NCI-H1417 (cell line): ENCODE measurements at regions not wholly inside any gene's neighbourhood (a gene's known extent, or its start where the extent isn't known, plus 50 kb on each side); places are given as distances from the start of the nearest gene placed in this dataset.
A peak's percentile ranks its signal among the peaks of the same experiment; 100 is the strongest.

Experiments
- DNase-seq, 3 experiments: peaks; one replicate each; lab custom pipeline; 2025; lab: John Stamatoyannopoulos, UW

DNA sequence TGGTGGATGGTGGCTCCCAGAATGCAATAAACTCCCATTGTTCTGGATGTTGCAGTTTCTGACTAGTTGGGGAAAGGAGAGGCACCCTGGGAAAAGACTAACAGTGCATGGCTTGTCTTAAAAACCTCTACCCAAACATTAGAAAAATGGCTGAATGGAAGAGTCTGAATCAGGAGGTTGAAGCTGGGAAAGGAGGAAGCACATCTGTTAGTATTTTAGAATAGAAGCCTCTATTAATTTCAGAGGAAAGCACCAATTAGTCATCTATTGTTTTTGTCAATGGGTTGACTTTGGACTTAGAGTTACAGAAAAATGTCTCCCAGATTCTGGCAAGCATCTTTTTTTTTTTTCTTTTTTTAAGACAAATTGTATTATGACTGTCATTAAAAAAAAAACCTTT, 56.1 kb upstream of the ELMO1 start:
- DNase-seq = no peak

DNA sequence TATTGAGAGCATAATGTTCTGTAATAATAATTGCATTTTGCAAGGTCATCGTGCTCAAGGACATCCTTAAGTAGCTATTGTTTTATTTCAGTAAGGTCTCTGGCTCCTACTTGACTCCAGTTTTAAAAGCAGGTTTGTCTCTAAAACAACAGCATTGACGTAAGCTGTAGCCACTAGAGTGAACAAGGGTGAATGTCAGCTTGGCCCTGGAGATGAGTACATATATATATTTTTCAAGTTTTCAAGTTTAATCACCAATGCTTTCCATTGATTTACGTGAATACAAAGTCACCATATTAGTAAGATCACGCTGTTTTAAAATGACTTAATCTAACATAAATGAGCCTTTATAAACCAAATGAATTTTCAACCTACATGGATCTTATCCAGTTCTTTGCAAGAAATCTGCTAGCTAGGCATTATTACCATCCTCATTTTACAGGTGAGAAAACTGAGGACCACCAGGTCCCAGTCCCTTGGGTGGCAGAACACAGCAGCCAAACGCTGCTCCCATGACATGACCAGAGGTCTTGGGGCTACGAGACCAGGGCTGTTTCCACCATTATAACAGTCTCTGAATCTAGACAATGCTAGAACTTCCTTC, 57.2 kb upstream of the ELMO1 start:
- DNase-seq = no peak

DNA sequence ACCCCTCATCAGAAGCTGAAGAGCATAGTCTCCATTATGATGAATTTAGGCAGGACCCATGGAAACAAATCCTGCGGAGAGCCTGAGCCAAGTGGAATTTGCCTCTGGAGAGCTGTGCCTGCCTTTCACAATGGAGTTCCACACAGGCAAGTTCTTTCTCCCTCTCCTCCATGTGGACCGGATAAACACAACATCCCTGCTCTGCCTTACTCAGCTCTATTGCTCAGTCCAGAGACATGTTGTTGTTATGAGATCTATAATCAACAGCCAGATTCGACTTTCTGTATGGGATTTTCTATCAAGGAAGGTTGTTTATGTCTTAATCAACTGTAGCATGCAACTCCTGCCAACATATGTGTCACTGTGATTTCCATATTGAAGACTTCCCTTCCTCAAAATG, 59.5 kb upstream of the ELMO1 start:
- DNase-seq = no peak

DNA sequence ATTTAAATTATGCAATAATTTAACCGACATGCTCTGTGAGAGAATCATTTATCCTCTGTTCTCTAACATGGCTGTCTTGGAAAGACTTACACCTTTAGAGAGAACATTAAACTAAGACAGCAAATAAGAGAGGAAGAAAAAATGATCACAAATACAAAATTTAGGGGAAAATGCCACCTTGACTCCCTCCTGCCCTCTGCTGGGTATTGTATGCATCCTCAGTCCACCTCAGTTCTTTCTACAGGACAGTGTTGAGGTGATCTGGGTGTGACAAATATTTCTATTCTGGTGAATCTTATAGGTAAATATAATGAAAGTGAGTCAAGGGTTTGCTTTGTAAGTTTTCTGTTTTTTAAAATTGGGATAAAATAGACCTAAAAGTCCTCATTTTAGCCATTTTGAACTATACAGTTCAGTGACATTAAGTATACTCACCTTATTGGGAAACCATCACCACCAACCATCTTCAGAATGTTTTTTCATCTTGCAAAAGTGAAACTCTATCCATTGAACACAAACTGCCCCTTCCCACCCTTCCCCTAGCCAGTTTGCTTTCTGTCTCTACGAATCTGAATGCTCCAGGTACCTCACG, 61.5 kb upstream of the ELMO1 start:
- peak in 1 of 3 experiments; percentile 4 for DNase-seq

DNA sequence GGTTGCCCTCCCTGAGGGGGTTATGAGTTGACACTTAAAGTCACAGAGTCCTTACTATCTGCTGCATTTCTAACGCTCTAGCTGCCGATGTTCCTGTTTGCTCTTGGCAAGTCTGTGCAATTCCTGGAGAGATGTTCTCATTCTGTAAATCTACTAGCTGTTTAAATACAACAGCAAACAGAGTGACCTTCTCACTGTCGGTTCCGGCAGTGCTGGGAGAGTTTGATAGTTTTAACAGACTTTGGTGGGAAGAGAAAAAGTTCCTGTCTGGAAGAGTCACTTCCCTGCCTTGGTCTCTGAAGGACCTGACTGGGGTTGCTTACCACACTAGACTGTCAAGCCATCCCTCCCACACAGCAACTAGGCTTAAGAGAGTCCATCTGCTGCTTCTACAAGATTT, 63.3 kb upstream of the ELMO1 start:
- no peak for DNase-seq

DNA sequence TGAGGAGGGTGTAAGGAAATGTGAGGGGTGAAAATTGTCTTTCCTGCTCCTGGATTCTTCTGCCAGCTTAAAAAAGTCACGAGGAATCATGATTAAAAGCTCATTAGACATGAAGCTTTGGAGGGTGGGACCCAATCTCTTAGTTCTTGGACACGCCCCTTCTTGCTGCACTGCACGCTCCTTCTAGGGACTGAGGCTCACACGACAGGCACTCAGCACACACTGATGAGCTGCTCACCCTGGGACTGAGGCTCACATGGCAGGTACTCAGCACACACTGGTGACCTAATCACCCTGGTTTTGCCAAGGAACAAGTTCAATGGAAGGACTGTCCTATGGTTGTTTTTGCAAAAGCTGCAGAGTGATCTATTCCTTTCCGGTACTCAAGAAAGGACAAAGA, 65.8 kb upstream of the ELMO1 start:
- DNase-seq = no peak

DNA sequence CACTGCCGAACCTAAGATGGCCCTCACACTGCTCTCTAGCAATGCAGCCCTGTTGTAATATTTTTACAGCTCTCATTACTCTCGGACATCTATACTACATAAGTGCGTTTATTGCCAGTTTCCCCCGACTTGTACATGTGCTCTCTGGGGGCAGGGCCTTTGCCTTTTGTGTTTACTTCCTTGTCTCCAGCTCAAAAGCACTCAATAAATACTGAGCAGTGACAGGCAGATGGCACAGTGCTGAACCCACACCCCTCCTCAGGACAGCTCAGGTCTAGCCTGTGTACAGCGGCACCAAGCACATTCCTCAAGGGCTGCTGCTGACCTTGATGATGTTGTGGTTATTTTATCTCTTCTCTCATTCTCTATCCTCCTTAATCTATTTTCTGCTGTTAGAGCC, 68.0 kb upstream of the ELMO1 start:
- peak in 1 of 3 experiments; percentile 29 for DNase-seq

DNA sequence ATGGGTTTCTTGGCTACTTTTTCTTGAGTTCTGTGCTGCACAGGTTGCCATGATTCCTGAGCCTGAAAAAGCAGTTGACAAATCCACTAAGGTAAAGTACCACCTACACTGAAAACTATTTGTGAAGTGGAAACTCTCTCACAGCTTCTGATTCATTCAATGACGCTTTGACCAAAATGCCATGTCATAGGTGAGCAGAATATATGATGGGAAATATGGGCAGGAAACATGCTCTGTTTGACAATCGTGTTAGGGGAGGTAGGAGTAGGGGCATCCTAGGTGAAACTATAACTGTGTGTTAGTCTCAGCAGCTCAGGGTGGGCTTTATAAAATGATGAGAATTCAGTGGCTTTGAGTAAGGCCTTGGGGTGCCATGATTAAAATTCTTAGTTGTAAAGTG, 69.6 kb upstream of the ELMO1 start:
- no peak for DNase-seq

DNA sequence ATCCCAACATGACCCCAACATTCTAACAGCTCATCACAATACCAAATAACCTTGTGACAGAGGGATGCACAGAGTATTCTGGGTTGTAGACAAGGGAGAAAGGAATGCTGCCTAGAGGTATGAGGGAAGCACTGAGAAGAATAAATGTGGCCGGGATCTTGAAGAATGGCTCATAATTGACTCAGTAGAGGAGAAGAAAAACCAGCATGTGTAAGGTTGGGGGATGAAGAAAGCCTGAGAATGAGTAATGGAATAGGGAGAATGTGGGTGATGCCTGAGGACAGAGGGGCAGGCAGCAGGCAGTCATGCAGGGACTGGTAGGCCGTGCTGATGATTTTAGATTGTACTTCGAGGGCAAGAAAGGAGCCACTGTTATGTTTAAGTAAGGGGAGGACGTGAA, 75.4 kb upstream of the ELMO1 start:
- DNase-seq = no peak

DNA sequence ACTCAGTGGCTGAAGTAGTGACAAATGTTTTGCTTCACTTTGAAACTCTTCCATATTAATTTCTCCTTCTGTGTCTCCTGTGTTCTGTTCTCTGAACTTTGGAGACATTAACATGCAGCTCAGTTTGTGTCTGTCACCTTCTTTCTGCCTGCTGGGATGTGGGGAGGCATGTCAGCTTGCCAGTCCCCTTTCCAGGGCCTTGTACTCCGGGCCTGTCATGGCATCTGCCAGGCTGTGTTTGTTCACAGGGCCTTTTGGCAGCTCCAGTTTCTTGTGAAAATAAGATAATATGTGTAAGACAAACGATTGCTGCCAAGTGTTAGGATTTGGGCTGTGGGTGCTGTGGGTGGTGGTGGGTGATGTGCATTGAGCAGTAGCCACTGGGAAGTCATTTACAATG, 76.1 kb upstream of the ELMO1 start:
- no peak for DNase-seq

DNA sequence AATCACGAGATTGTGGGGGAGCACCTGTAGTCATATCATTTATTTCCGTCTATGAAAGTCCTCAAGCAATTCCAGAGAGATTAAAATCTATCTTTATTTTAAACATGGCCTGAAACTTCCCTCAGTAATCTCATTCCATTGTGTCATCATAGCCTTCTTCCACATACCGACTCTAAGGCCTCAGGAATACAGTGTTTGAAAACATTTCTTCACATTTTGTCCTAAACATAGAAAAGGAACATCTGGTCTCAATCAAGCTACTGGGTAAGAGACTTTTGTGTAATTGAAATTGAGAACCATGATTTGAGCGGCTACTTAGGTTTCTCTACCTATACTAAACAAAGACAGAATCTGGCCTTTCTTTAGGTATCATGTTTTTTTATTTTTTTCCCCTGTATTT, 78.0 kb upstream of the ELMO1 start:
- DNase-seq = no peak

DNA sequence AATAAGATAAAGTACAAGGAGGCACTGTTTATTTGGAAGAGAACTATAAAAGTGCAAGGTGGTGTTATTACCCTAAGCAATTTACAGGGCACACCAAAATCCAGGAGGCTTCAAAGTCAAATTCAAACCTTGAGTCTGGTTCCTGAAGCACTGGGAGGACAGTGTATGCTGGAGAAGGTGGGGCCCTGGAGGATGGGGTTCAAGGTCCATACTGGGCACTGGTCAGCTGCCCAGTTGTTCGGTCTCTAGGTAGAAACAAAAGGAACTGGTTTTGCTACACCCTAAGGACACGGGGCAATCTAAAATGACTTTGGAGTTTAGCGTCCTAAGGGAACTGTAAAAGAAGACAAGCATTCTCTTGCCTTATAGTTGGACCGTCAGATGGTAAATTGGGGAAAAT, 78.4 kb upstream of the ELMO1 start:
- no peak for DNase-seq

DNA sequence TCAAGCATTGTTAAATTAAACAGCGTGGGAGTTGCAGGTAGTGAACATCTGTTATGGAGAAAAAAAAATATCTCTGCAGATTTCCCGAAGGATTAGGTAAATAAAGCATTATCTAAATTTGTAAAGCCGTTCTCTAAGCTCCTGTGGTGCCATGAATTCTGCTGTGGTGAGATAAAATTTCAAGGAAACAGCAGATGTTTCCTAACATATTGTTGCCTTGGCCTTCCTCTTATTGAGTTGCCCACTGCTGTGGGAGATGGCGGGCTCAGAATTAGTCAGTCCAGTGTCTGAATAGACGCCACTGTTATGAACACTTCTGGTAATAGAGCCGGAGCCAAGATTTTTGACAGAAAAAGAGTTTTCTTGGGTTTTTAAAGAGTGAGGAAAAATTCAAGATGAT, 82.6 kb upstream of the ELMO1 start:
- DNase-seq = no peak

DNA sequence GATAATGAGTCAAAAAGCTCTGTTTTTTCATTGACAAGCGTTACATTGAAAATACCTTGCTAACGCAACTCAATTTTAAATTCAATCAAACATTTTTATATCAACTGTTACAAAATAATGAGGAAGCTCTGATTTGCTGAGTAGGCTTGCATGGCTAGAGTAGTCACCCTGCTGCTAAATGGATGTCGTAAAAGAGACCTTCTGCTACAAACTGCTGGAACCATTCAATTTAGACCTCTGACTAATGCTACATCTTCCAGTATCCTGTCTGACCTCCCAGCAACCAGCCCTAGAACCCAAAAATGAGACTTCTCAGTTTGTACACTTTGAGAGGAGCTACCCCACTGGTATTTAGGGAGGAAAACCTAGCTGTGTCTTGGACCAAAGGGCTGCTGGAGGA, 84.0 kb upstream of the ELMO1 start:
- DNase-seq = no peak

DNA sequence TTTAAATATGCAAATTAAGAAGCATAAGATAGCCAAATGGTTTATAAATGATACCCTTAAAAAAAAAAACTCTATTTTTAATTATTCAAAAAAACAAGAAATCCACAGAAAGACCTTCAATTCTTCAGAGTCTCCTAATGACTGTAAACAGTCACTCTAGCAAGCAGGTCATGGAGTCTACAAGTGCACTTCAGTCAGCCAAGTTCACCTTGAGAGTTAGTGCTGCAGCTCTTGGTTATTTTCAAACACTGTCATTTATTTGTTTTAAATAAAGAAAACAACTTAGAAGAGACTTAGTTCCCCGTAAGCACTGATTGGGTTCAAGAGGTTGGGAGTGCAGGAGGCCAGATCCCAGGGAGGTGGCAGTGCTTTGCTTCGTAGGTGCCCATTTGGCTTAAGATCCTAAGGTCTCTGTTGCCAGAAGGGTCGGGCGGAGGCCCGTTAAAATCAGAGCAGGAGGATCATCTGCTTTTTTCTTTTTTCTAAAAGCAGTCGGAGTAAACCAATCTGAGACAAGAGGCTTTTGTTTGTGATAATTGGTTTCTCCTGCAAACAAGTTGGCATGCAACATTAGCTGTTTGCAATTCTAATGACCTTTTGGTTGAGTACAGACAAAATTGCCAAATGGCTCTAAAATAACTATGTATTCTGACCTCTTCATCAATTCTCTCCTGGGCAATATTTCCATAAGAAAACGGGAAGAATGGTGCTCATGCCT, 86.4 kb upstream of the ELMO1 start:
- peak in 1 of 3 experiments; percentile 25 for DNase-seq

DNA sequence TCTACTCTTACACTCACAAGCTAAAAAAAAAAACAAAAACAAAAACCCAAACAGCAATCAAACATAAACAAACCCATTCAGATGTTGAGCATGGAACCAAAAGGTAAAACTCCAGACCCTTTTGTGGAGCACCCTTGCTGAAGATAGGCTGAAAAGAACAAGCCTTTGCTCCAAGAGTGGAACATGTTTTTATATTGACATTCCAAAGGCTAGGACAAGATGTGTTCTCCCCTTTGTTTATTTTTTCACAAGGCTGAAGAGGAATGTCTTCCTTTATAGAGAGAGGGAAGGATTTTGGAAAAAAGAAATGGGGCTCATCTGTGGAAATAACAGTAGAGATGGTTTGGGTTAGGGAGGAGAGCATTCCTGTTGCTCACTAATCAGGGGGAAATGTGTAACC, 87.2 kb upstream of the ELMO1 start:
- DNase-seq = no peak

DNA sequence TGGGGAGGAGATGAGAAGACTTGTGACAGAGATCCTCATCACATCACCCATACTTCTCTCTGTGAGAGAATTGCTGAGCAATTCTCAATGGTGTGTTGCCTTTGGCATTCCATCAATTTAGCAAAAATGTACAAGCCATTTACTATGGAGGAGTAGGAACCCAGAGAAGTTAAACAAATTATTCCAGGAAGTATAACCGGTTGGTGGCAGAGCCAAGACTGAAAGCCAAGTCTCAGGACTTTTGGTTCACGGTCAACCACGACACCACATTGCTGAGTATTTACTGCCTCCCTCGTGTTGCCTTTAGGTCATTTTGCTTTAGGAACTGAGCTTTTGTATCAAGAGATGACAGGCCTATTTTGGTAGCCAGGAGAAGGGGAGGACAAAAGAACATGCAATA, 88.0 kb upstream of the ELMO1 start:
- no peak for DNase-seq

DNA sequence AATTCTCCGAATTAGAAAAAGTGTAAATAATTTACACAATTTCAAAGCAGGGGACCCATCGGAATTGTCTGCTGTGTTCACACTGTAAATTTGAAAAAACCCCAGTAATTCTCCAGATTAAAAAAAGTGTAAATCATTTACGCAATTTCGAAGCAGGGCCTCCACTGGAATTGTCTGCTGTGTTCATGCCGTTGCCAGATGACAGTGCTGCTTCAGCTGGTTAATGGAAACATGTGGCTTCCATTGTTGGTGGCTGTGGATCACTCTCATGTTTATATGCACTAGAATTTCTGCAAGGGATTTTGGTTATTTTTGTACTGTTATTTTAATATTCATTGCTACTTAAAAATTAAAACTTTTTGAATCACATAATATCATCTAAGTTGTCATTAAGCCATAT, 88.8 kb upstream of the ELMO1 start:
- no peak for DNase-seq

DNA sequence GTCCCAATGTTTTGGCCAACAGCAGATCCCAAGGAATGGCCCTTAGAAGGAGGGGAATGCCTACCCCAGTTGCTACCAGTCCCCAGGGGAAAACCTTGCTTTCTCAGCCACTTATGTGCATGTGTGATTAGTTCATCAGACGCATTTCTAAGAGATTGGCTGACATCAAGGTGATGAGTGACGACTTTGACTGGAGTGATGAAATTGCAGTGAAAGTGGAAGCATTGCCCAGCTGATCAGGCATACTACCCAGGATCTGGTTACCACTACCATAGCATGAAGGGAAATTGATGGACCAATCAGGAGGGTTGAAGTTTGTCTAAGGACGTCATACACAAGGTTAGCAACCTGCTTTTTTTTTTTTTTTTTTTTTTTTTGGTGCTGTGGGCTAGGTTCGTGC, 90.3 kb upstream of the ELMO1 start:
- DNase-seq = no peak

DNA sequence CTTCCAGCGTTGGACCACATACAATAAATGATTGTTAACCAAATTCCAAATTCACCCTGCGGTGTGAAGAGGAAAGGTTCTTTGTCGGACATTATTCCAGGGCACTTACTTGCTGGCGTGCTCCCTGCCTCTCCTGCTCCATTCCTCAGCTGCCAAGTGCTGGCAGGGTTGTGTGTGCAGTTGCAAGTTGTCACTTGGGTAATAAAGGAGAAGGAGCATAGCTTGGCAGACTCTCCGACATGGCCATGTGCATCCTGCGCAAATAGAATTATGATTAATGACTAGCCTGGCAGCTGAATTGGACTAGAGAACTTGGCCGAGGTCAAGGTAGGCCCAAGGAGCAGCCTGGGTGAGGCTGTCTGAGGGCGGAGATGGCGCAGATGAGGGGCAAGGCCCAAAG, 92.3 kb upstream of the ELMO1 start:
- no peak for DNase-seq

DNA sequence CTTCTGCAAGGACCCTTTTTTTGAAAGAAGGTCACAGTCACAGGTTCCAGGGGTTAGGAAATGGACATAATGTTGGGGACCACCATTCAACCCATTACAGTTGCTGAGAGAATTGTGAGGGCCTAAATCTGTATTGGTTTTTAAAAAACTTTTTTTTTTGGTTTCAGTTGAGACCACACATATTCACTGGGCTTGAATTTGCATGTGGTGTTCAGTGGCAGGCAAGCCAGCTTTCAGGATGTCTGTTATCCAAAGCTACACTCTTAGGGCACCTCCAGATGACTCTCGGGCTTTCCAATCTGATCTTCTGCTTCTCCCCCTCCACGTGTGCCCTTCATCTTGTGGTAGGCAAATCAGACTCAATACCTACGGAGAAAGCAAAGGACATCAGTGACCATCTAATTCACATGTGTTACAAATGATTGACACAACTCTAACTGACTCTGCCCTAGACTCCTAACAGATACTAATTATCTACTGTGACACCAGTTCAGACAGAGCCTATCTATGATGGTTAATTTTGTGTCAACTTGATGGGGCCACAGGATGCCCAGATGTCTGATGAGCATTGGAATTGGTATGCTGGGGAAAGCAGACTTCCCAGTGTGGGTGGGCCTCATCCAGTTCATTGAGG, 93.3 kb upstream of the ELMO1 start:
- DNase-seq = no peak

DNA sequence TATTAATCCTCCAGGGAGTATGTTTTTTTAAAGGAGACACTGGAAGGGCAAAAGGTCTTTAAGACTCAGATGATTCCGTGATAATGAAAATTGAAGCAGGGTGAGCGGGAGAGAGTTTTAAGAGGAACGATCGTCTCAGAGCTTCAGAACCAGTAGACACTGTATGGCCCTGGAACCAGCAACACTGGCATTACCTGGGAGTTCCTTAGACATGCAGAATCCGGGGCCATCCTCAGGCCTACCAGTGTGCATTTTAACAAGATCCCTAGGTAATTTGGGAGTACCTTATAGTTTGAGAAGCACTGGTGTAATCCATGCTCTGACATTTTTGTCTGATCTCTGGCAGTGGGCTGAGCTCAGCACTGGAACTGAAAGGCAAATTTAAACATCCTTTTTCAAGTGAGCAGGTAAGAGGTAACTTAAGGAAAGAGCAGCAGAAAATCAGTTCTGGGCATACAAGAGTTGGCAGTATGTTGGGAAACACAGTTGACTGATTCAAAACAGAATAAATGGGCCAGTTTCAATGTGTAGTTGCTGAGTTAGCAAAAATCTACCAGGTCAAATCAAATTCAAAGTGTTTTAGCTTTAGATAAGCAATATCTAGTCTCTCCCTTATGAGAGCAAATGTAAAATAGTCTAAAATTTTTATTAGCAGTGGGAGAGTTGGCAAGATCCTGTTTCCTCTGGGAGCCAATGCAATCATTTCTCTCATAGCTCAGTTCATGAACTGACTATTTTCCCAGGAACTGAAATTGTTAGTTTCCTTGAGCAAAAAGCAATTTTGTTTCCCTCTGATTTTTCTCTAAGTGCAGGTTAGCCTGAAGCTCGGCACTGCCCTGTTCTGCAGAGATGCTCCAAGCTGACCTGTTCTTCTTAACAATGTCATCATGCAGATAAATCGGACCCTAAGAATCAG, 97.2 kb upstream of the ELMO1 start:
- no peak for DNase-seq
